ENCODE measurements at regions not wholly inside any gene's neighbourhood (a gene's known extent, or its start where the extent isn't known, plus 50 kb on each side); places are given as distances from the start of the nearest gene placed in this dataset.
A peak's percentile ranks its signal among the peaks of the same experiment; 100 is the strongest.

DNA sequence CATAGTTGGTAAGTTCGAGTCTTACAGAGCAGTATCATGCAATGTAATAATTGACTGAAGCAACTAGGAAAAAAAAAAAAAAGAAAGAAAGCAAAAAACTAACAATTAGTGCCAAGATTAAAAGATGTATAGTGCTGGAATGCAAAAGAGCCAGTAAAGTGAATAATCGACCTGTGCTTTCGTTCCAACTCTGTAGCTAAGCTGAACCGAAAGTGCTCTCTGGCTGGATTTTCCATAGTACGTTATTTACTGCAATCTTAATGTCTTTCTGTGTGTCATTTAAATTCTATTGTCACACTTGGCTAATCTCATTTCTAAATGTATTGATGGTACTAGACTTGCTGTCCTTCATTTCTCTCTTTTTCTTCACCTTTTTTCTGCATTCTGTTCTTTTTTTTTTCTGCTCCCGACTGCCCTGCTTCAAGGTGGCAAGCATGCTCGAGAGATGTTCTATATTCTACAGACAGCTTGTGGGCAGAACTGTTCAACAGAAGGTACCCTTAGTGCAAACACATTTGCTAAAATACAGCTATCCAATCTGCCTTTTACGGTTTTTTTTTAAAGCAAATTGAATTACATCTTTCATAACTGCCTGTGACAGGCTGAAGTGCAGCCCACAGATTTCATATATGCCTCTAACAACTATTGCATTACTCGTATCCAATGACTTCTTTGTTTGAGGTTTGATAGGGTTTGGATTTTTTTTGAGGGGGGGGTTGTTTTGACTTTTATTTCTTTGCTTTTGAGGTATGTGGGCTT, 204.2 kb upstream of the MTNR1B start:
- no peak for ATAC-seq (ENCODE audit: insufficient read depth, low FRiP score)
- 65 to 76% methylated on average over 9 of the region's 9 CpGs for WGBS, 2 donors
- H3K27me3 ChIP-seq (ENCODE audit: control insufficient read depth in 3 of 3, insufficient read depth in 3 of 3, low read length in 2 of 3): no peaks in the 10 kb centered on the region
- peaks cover 0 to 22% (median 10%) of the 10 kb centered on the region in 4 donors for H3K36me3 ChIP-seq (ENCODE audit: control insufficient read depth in 4 of 4, insufficient read depth in 4 of 4, low read length in 4 of 4)
- TF ChIP-seq, protein P1, sequence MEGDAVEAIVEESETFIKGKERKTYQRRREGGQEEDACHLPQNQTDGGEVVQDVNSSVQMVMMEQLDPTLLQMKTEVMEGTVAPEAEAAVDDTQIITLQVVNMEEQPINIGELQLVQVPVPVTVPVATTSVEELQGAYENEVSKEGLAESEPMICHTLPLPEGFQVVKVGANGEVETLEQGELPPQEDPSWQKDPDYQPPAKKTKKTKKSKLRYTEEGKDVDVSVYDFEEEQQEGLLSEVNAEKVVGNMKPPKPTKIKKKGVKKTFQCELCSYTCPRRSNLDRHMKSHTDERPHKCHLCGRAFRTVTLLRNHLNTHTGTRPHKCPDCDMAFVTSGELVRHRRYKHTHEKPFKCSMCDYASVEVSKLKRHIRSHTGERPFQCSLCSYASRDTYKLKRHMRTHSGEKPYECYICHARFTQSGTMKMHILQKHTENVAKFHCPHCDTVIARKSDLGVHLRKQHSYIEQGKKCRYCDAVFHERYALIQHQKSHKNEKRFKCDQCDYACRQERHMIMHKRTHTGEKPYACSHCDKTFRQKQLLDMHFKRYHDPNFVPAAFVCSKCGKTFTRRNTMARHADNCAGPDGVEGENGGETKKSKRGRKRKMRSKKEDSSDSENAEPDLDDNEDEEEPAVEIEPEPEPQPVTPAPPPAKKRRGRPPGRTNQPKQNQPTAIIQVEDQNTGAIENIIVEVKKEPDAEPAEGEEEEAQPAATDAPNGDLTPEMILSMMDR (IDR thresholded peaks at IDR 0.05; ENCODE audit: control extremely low read depth, extremely low read depth): no peak
- H3K9ac ChIP-seq (ENCODE audit: insufficient read depth in 1 of 2, low read length in 2 of 2): no peak overlapping the region
- no peak overlapping the region for H3K4me3 ChIP-seq
- H3K4me1 ChIP-seq (ENCODE audit: control insufficient read depth in 5 of 5, insufficient read depth in 5 of 5, low read length in 5 of 5): peaks cover under 1 to 9% (median 4%) of the 10 kb centered on the region in 5 donors
- no peaks in the 10 kb centered on the region for H3K9me3 ChIP-seq (ENCODE audit: control insufficient read depth in 4 of 4, insufficient read depth in 3 of 4, low read length in 3 of 4)
- H3K27ac ChIP-seq (ENCODE audit: low read depth in 1 of 2, low read length in 1 of 2): no peak overlapping the region
- DNase-seq: no peak

DNA sequence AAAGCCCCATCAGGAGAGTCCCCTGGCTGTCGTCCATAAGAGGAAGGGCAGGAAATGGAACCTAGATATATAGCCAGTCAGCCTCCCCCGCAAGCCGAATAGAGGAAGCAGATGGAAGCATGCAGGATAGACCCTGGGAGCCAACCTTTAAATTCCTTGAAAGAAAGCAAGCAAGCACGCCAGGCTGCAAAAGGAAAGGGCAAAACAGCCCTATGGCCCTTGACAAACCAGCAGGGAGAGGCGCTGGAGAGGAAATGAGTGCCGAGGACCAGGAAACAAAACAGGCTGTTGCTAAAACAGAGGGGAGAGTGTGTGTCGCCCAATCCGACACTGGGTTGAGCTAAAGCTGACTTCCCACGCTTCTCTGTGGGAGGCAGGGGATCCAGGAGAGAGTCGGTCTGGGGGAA, 203.5 kb upstream of the MTNR1B start:
- Histone ChIP-seq H3K27ac (ENCODE audit: low read depth in 1 of 2, low read length in 1 of 2) (peak overlapping the region in 1 of 2 donors; percentile 17), H3K4me1 (ENCODE audit: control insufficient read depth in 5 of 5, insufficient read depth in 5 of 5, low read length in 5 of 5) (peaks cover 3 to 9% (median 5%) of the 10 kb centered on the region in 5 donors), H3K36me3 (ENCODE audit: control insufficient read depth in 4 of 4, insufficient read depth in 4 of 4, low read length in 4 of 4) (peaks cover 0 to 21% (median 10%) of the 10 kb centered on the region in 4 donors), H3K9ac (ENCODE audit: insufficient read depth in 1 of 2, low read length in 2 of 2) (no peak overlapping the region), H3K4me3 (no peak overlapping the region), H3K27me3 (ENCODE audit: control insufficient read depth in 3 of 3, insufficient read depth in 3 of 3, low read length in 2 of 3) (no peaks in the 10 kb centered on the region), H3K9me3 (ENCODE audit: control insufficient read depth in 4 of 4, insufficient read depth in 3 of 4, low read length in 3 of 4) (no peaks in the 10 kb centered on the region)
- TF ChIP-seq, protein P1 (IDR thresholded peaks at IDR 0.05; ENCODE audit: control extremely low read depth, extremely low read depth): no peak
- ATAC-seq (ENCODE audit: insufficient read depth, low FRiP score) (peak; percentile 72), DNase-seq (peak; percentile 55 to 74 (median 73))
- WGBS, 2 donors: 10 to 14% methylated on average over 10 of the region's 10 CpGs

DNA sequence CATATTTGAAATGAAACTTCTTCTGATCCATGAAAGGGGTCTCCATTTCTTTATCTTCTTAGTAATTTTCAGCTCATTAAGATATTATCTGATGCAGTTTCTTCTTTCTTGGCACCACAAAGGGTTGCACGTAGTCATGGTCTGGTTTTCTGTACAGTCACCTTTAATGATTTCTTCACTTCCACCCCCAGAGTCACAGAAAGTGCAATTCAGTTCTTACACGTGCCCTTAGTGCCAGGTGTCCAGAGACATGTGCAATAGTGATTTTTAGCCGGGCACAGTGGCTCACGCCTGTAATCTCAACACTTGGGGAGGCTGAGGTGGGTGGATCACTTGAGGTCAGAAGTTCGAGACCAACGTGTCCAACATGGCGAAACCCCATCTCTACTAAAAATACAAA, 202.8 kb upstream of the MTNR1B start:
- H3K27ac ChIP-seq (ENCODE audit: low read depth in 1 of 2, low read length in 1 of 2): no peak overlapping the region
- DNase-seq (no peak), ATAC-seq (ENCODE audit: insufficient read depth, low FRiP score) (no peak)
- H3K27me3 ChIP-seq (ENCODE audit: control insufficient read depth in 3 of 3, insufficient read depth in 3 of 3, low read length in 2 of 3): no peaks in the 10 kb centered on the region
- peaks cover 3 to 9% (median 5%) of the 10 kb centered on the region in 5 donors for H3K4me1 ChIP-seq (ENCODE audit: control insufficient read depth in 5 of 5, insufficient read depth in 5 of 5, low read length in 5 of 5)
- no peak overlapping the region for H3K9ac ChIP-seq (ENCODE audit: insufficient read depth in 1 of 2, low read length in 2 of 2)
- 59 to 73% methylated on average over 7 of the region's 7 CpGs for WGBS, 2 donors
- TF ChIP-seq, protein P1 (IDR thresholded peaks at IDR 0.05; ENCODE audit: control extremely low read depth, extremely low read depth): no peak
- no peaks in the 10 kb centered on the region for H3K9me3 ChIP-seq (ENCODE audit: control insufficient read depth in 4 of 4, insufficient read depth in 3 of 4, low read length in 3 of 4)
- H3K36me3 ChIP-seq (ENCODE audit: control insufficient read depth in 4 of 4, insufficient read depth in 4 of 4, low read length in 4 of 4): peaks cover 0 to 20% (median 9%) of the 10 kb centered on the region in 4 donors
- H3K4me3 ChIP-seq: no peak overlapping the region

All from lung (tissue), 11 donors.